Effector memory CD8-positive, alpha-beta T cell (primary cell): ENCODE measurements at regions not wholly inside any gene's neighbourhood (a gene's known extent, or its start where the extent isn't known, plus 50 kb on each side); places are given as distances from the start of the nearest gene placed in this dataset.
"Not testable (repeated sequence)": the region's sequence is repeated elsewhere in the genome, so short reads cannot be mapped to it uniquely, and the experiment has no call there.

ENCODE experiments used
- ATAC-seq: fragments of 150-1000 bp; cut with Tn5 transposase; replicated peaks from 2 replicates; pipeline ENCODE4 v1.10.0; 2021; ENCODE audit warnings: mild to moderate bottlenecking, moderate library complexity
- DNase-seq, 3 experiments: peaks; one replicate each; pipeline ENCODE4 v3.0.0; 2021
- H3K27ac Mint-ChIP-seq, 2 donors: one replicate each; pipeline ENCODE4 v1.8.0; 2022; ENCODE audit warnings: mild to moderate bottlenecking in 2 of 2, mixed read lengths in 2 of 2, moderate library complexity in 2 of 2
- H3K27me3 Mint-ChIP-seq, 2 donors: one replicate each; pipeline ENCODE4 v1.8.0; 2022; ENCODE audit warnings: mixed read lengths in 2 of 2
- H3K36me3 Mint-ChIP-seq: one replicate; pipeline ENCODE4 v1.8.0; 2022; ENCODE audit warnings: mild to moderate bottlenecking, moderate library complexity, mixed read lengths; ENCODE audit not compliant: insufficient read depth
- H3K4me1 Mint-ChIP-seq, 2 donors: one replicate each; pipeline ENCODE4 v1.8.0; 2022; ENCODE audit warnings: low read depth in 2 of 2, mixed read lengths in 2 of 2
- H3K4me3 Mint-ChIP-seq, 2 donors: one replicate each; pipeline ENCODE4 v1.8.0; 2022; ENCODE audit warnings: mild to moderate bottlenecking in 2 of 2, mixed read lengths in 2 of 2, moderate library complexity in 2 of 2
- H3K9me3 Mint-ChIP-seq, 2 donors: one replicate each; pipeline ENCODE4 v1.8.0; 2022; ENCODE audit warnings: mixed read lengths in 2 of 2

DNA sequence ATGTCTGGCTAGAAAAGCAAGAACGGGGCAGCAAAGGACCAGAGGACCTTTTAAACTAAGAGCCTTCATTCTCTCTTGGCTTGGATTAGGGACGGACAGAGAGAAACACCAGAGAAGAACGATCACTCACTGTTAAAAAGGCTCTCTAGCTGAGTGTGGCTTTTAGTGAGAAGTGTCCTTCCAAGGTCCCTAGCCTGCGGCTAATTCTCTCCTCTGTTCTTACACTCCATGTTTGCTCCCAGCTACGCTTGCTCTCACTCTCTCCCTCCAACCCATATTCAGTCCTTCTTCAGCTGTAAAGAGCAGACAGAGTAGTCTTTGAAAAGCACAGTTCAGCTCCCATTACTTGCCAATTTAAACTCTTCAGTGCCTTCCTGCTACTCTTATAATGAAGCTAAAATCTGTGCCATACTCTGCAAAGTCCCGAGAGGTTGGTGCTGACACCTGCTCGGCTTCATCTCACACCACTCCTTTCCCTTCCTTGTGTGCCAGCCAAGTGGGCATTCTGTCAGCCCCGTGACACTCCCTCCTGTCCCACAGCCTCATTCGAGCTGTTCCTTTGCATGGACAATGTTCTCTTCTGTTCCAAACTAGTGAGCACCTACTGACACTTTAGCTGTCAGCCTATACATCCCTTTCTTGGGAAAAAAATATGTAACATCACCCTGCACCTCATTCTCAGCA lies 136.0 kb downstream of the ATP6V0E2 start:
- not testable (repeated sequence) for ATAC-seq, H3K9me3 Mint-ChIP-seq, DNase-seq, H3K27ac Mint-ChIP-seq, H3K27me3 Mint-ChIP-seq, H3K36me3 Mint-ChIP-seq, H3K4me1 Mint-ChIP-seq, H3K4me3 Mint-ChIP-seq

- DNase-seq, H3K36me3 Mint-ChIP-seq, H3K27ac Mint-ChIP-seq, ATAC-seq, H3K4me3 Mint-ChIP-seq, H3K9me3 Mint-ChIP-seq, H3K4me1 Mint-ChIP-seq: not testable (repeated sequence)
- peaks cover 6 to 20% of the 10 kb centered on the region in 2 donors for H3K27me3 Mint-ChIP-seq
Observed at GRCh38 chr7:150016651-150017189, 143.0 kb downstream of the ATP6V0E2 start.

- H3K36me3 Mint-ChIP-seq, H3K4me3 Mint-ChIP-seq, ATAC-seq, DNase-seq, H3K9me3 Mint-ChIP-seq, H3K27ac Mint-ChIP-seq, H3K4me1 Mint-ChIP-seq: not testable (repeated sequence)
- peaks cover 6 to 28% of the 10 kb centered on the region in 2 donors for H3K27me3 Mint-ChIP-seq
Observed at GRCh38 chr7:150020210-150020609, 146.4 kb downstream of the ATP6V0E2 start.

- ATAC-seq, H3K36me3 Mint-ChIP-seq, DNase-seq, H3K9me3 Mint-ChIP-seq, H3K4me3 Mint-ChIP-seq, H3K27ac Mint-ChIP-seq, H3K4me1 Mint-ChIP-seq: not testable (repeated sequence)
- peaks cover 0 to 15% of the 10 kb centered on the region in 2 donors for H3K27me3 Mint-ChIP-seq
Observed at GRCh38 chr7:150024550-150025490, 151.1 kb downstream of the ATP6V0E2 start.

GRCh38 chr7:150025802-150026201 lies 152.0 kb downstream of the ATP6V0E2 start:
- H3K36me3 Mint-ChIP-seq, ATAC-seq, H3K4me1 Mint-ChIP-seq, H3K4me3 Mint-ChIP-seq, H3K27ac Mint-ChIP-seq, H3K9me3 Mint-ChIP-seq, DNase-seq: not testable (repeated sequence)
- H3K27me3 Mint-ChIP-seq: peaks cover 0 to 15% of the 10 kb centered on the region in 2 donors

DNA sequence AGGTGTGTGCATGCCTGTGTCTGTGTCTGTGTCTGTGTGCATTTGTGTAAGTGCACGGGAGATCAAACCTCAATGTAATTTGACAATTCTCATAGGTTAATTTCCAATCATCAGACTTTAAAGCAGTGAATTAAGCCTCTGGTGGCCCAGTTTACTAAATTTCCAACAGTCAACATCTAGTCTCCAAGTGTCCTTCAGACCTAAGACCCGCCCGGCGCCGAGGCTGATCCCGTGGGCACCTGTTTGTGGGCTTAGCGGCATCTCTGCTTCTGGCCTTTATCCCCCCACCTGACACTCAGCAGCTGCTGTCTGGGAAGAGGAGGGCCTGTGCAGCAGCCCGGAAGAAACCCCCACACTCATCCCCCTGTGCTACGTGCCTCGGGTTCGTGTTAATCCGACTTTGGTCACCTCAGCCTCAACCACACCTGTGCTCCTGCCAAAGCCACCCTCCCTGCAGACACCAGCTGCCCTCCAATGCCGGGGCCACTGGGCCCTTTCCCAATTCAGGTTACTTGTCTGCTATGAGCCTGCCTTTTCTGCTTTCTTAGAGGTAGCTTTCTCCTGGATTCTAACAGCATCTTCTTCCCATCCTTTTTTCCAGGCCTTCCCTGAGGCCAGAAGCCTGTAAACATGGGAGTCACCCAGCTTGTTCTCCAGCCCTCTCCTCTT lies 154.7 kb downstream of the ATP6V0E2 start:
- H3K36me3 Mint-ChIP-seq, DNase-seq, H3K4me3 Mint-ChIP-seq, H3K4me1 Mint-ChIP-seq, H3K9me3 Mint-ChIP-seq, ATAC-seq, H3K27ac Mint-ChIP-seq: not testable (repeated sequence)
- peaks cover 0 to 27% of the 10 kb centered on the region in 2 donors for H3K27me3 Mint-ChIP-seq

GRCh38 chr7:150029013-150029389 lies 155.2 kb downstream of the ATP6V0E2 start:
- peaks cover 0 to 28% of the 10 kb centered on the region in 2 donors for H3K27me3 Mint-ChIP-seq
- H3K36me3 Mint-ChIP-seq, DNase-seq, H3K4me3 Mint-ChIP-seq, H3K9me3 Mint-ChIP-seq, H3K27ac Mint-ChIP-seq, H3K4me1 Mint-ChIP-seq, ATAC-seq: not testable (repeated sequence)

GRCh38 chr7:150031733-150032132 lies 158.0 kb downstream of the ATP6V0E2 start:
- H3K4me1 Mint-ChIP-seq, DNase-seq, H3K36me3 Mint-ChIP-seq, H3K9me3 Mint-ChIP-seq, ATAC-seq, H3K27ac Mint-ChIP-seq, H3K4me3 Mint-ChIP-seq: not testable (repeated sequence)
- peaks cover 0 to 28% of the 10 kb centered on the region in 2 donors for H3K27me3 Mint-ChIP-seq

DNA sequence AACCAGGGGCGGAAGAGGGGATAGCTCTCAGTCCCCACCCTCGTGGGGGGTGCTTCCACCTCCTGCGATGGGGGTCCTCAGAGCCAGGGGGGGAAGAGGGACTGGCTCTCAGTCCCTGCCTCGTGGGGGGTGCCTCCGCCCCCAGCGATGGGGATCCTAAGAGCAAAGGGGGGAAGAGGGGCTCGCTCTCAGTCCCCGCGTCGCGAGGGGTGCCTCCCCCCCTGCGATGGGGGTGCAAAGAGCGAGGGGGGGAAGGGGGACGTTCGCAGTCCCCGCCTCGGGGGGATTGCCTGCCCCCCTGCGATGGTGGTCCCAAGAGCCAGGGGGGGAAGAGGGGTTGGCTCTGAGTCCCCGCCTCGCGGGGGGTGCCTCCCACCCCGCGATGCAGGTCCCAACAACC lies 159.9 kb downstream of the ATP6V0E2 start:
- not testable (repeated sequence) for H3K4me1 Mint-ChIP-seq, H3K4me3 Mint-ChIP-seq, H3K27ac Mint-ChIP-seq, DNase-seq, ATAC-seq, H3K36me3 Mint-ChIP-seq, H3K9me3 Mint-ChIP-seq
- H3K27me3 Mint-ChIP-seq: peaks cover 0 to 28% of the 10 kb centered on the region in 2 donors

DNA sequence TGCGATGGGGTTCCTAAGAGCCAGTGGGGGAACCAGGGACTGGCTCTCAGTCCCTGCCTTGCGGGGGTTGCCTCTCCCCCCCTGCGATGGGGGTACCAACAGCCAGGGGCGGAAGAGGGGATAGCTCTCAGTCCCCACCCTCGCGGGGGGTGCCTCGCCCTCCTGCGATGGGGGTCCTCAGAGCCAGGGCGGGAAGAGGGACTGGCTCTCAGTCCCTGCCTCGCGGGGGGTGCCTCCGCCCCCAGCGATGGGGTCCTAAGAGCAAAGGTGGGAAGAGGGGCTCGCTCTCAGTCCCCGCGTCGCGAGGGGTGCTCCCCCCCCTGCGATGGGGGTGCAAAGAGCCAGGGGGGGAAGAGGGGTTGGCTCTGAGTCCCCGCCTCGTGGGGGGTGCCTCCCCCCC lies 162.0 kb downstream of the ATP6V0E2 start:
- not testable (repeated sequence) for H3K4me1 Mint-ChIP-seq, ATAC-seq, DNase-seq, H3K36me3 Mint-ChIP-seq, H3K27ac Mint-ChIP-seq, H3K9me3 Mint-ChIP-seq, H3K4me3 Mint-ChIP-seq
- H3K27me3 Mint-ChIP-seq: peaks cover 0 to 21% of the 10 kb centered on the region in 2 donors

GRCh38 chr7:150039061-150039460 lies 165.3 kb downstream of the ATP6V0E2 start:
- H3K4me1 Mint-ChIP-seq, H3K27me3 Mint-ChIP-seq, H3K9me3 Mint-ChIP-seq, ATAC-seq, H3K36me3 Mint-ChIP-seq, H3K27ac Mint-ChIP-seq, H3K4me3 Mint-ChIP-seq, DNase-seq: not testable (repeated sequence)

DNA sequence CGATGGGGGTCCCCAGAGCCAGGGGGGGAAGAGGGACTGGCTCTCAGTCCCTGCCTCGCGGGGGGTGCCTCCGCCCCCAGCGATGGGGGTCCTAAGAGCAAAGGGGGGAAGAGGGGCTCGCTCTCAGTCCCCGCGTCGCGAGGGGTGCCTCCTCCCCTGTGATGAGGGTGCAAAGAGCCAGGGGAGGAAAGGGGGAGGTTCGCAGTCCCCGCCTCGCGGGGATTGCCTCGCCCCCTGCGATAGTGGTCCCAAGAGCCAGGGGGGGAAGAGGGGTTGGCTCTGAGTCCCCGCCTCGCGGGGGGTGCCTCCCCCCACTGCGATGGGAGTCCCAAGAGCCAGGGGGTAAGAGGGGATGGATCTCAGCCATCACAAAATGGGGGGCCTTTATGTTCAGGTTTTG lies 168.5 kb downstream of the ATP6V0E2 start:
- not testable (repeated sequence) for H3K4me3 Mint-ChIP-seq, H3K27ac Mint-ChIP-seq, H3K36me3 Mint-ChIP-seq

GRCh38 chr7:150044771-150045170 lies 171.0 kb downstream of the ATP6V0E2 start:
- not testable (repeated sequence) for DNase-seq, ATAC-seq, H3K4me3 Mint-ChIP-seq, H3K4me1 Mint-ChIP-seq, H3K36me3 Mint-ChIP-seq, H3K9me3 Mint-ChIP-seq, H3K27ac Mint-ChIP-seq
- peaks cover 8 to 29% of the 10 kb centered on the region in 2 donors for H3K27me3 Mint-ChIP-seq

More for the DNA sequence above, 168.5 kb downstream of the ATP6V0E2 start:
- not testable (repeated sequence) for ATAC-seq, H3K4me1 Mint-ChIP-seq, H3K9me3 Mint-ChIP-seq, DNase-seq
- H3K27me3 Mint-ChIP-seq: peaks cover 0 to 19% of the 10 kb centered on the region in 2 donors
